WI38 (cell line): ENCODE measurements at regions not wholly inside any gene's neighbourhood (a gene's known extent, or its start where the extent isn't known, plus 50 kb on each side); places are given as distances from the start of the nearest gene placed in this dataset.

Source experiments
- H3K4me3 ChIP-seq: 2 replicates; pipeline ENCODE4 v1.5.1; 2011; ENCODE audit warnings: low read depth, mild to moderate bottlenecking, control low read depth, low read length
- TF ChIP-seq, protein P1 (sequence below): IDR thresholded peaks from 2 replicates; pipeline ENCODE4 v1.5.1; 2012; ENCODE audit warnings: low read depth, mild to moderate bottlenecking, control low read depth, low read length

GRCh38 chr16:79707876-79708275 is 107.3 kb upstream of the MAF start:
- TF ChIP-seq, protein P1, sequence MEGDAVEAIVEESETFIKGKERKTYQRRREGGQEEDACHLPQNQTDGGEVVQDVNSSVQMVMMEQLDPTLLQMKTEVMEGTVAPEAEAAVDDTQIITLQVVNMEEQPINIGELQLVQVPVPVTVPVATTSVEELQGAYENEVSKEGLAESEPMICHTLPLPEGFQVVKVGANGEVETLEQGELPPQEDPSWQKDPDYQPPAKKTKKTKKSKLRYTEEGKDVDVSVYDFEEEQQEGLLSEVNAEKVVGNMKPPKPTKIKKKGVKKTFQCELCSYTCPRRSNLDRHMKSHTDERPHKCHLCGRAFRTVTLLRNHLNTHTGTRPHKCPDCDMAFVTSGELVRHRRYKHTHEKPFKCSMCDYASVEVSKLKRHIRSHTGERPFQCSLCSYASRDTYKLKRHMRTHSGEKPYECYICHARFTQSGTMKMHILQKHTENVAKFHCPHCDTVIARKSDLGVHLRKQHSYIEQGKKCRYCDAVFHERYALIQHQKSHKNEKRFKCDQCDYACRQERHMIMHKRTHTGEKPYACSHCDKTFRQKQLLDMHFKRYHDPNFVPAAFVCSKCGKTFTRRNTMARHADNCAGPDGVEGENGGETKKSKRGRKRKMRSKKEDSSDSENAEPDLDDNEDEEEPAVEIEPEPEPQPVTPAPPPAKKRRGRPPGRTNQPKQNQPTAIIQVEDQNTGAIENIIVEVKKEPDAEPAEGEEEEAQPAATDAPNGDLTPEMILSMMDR, result no peak
- no peak overlapping the region for H3K4me3 ChIP-seq

GRCh38 chr16:79703066-79703465 is 102.5 kb upstream of the MAF start:
- H3K4me3 ChIP-seq, result no peak overlapping the region
- TF ChIP-seq, protein P1, result no peak

GRCh38 chr16:79698341-79698753 is 97.8 kb upstream of the MAF start:
- TF ChIP-seq, protein P1, result no peak
- no peak overlapping the region for H3K4me3 ChIP-seq

DNA sequence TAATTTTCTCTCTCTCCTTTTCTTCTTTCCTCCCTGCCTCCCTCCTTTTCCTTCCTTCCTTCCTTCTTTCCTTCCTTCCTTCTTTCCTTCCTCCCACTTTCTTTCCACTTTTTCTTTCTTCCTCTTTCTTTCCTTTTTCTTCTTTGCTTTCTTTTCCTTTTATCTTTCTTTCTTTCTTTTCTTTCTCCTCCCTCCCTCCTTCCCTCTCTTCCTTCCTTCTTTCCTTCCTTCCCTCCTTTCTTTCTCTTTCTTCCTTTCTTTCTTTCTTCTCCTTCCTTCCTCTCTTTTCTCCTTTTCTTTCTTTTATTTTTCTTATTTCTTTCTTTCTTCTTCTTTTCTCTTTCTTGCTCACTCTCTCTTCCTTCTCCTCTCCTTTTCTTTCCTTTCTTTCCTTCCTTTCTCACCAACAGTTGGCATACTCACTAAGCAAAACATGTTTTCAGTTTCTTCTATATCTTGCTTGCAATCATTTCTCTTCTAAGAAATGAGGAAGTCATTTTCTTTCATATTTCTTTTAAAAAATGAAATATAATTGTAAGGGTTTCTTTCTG is 97.1 kb upstream of the MAF start:
- H3K4me3 ChIP-seq, result no peak overlapping the region
- TF ChIP-seq, protein P1, result no peak

DNA sequence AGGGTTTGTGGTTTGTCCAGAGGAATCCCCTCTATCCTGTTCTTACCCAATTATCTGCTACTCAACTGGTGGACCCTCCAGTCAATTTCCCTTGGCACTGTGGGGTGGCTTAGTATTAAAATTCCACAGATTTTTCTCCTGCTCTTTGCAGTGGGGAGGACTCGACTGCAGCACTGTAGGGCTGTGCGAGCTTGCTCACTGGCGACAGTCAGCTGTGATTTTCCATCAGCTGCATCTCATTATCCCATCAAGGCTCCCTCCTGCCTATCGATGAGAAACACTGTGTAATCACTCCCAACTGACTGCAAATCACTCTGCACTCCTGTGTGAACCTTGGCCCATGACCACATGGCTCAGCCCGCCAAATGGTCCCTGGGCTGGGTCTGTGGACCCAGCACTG is 90.5 kb upstream of the MAF start:
- TF ChIP-seq, protein P1, result no peak
- H3K4me3 ChIP-seq, result no peak overlapping the region

DNA sequence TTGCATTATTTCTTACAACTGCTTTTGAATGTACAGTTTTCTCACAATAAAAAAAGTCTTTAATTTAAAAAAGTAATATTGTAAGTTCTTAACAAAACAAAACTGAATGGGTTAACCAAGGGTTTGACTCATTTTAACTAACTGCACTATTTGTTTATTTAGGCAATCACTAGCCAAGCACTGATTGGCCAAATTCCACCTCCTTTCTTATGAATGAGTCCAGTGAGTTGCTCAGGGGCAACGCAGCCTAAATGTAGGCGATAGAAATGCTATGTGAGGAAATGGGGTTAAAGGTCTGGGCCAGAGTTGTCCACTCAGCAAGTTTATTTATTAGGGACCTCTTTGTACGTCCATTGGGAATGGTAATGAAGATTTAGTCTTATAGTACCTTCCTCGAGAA is 89.6 kb upstream of the MAF start:
- TF ChIP-seq, protein P1, result no peak
- H3K4me3 ChIP-seq, result no peak overlapping the region

GRCh38 chr16:79687249-79688130 is 87.0 kb upstream of the MAF start:
- TF ChIP-seq, protein P1, result no peak
- H3K4me3 ChIP-seq, result no peak overlapping the region
